GM12878 (cell line): ENCODE measurements at regions not wholly inside any gene's neighbourhood (a gene's known extent, or its start where the extent isn't known, plus 50 kb on each side); places are given as distances from the start of the nearest gene placed in this dataset.

Source experiments
- ATAC-seq: fragments of 200-7000 bp; cut with Tn5 transposase; 3 replicates; pipeline ENCODE4 v1.9.1; 2020; ENCODE audit warnings: mild to moderate bottlenecking, moderate library complexity
- BruUV-seq: library from RNA; stranded (reverse); fragments of 400-500 nt; replicated peaks from 2 replicates; lab custom pipeline; 2021; lab: Mats Ljungman, UMichigan
- CTCF ChIA-PET: fragments of 300-600 bp; sonication (Branson Sonifier 250); formaldehyde crosslinking; extraction: SDS; loops from one replicate; lab custom pipeline; 2021; ENCODE audit warnings: inconsistent platforms; lab: Yijun Ruan, JAX
- POLR2A ChIA-PET: fragments of 350-600 bp; formaldehyde crosslinking; extraction: SDS; loops from one replicate; lab custom pipeline; 2021; ENCODE audit warnings: inconsistent platforms; lab: Charles Lee
- RAD21 ChIA-PET: fragments of 300-600 bp; sonication (Branson Sonifier 250); formaldehyde crosslinking; loops from one replicate; lab custom pipeline; 2023; ENCODE audit warnings: antibody characterized with exemption; ENCODE audit not compliant: unreplicated experiment; lab: Charles Lee
- SMC1A ChIA-PET: fragments of 300-600 bp; sonication (Branson Sonifier 250); formaldehyde crosslinking; loops from one replicate; lab custom pipeline; 2023; ENCODE audit not compliant: unreplicated experiment, uncharacterized antibody; lab: Charles Lee
- DNase-seq: peaks from one replicate; pipeline ENCODE4 v3.0.0-alpha.2; 2011; ENCODE audit warnings: low read depth, low spot score
- FAIRE-seq: peaks from 3 replicates; lab custom pipeline; 2011; peaks lifted over from hg19 to GRCh38; lab: Jason Lieb, UNC
- H2AFZ ChIP-seq: 2 replicates; pipeline ENCODE4 v1.6.0; 2011; ENCODE audit warnings: low read depth, low read length, control low read depth; ENCODE audit not compliant: control insufficient read depth
- H3K27ac ChIP-seq: 2 replicates; pipeline ENCODE4 v1.5.1; 2011; ENCODE audit warnings: control low read depth; ENCODE audit not compliant: control insufficient read depth, insufficient read depth
- H3K27me3 ChIP-seq, 2 experiments: replicated peaks in 1 of 2; 2 replicates each; pipeline versions ENCODE4 v1.6.0 to v1.6.1; 2011; ENCODE audit warnings: low read length in 1 of 2; ENCODE audit not compliant: control insufficient read depth in 2 of 2, insufficient read depth in 2 of 2
- H3K36me3 ChIP-seq, 2 experiments: 2 replicates each; pipeline ENCODE4 v1.5.1; 2011; ENCODE audit warnings: low read length in 1 of 2; ENCODE audit not compliant: control insufficient read depth in 2 of 2, insufficient read depth in 2 of 2
- H3K4me1 ChIP-seq: 2 replicates; pipeline ENCODE4 v1.6.1; 2011; ENCODE audit warnings: mild to moderate bottlenecking, low read length, moderate library complexity, mixed read lengths; ENCODE audit not compliant: control insufficient read depth, insufficient read depth
- H3K4me2 ChIP-seq: 2 replicates; pipeline ENCODE4 v1.6.0; 2011; ENCODE audit warnings: control low read depth; ENCODE audit not compliant: control insufficient read depth, insufficient read depth
- H3K4me3 ChIP-seq: fragments of 200-600 bp; sonication (generic); 2 replicates; pipeline ENCODE4 v1.5.1; 2016
- H3K79me2 ChIP-seq: 2 replicates; pipeline ENCODE4 v1.6.0; 2011; ENCODE audit warnings: low read length; ENCODE audit not compliant: control insufficient read depth, insufficient read depth
- H3K9ac ChIP-seq: 2 replicates; pipeline ENCODE4 v1.8.0; 2011; ENCODE audit warnings: low read length, control low read depth, mixed read lengths; ENCODE audit not compliant: control insufficient read depth, insufficient read depth
- H3K9me3 ChIP-seq: replicated peaks from 3 replicates; pipeline ENCODE4 v1.5.1; 2011; ENCODE audit warnings: mild to moderate bottlenecking, low read length; ENCODE audit not compliant: control insufficient read depth, insufficient read depth
- H4K20me1 ChIP-seq: 2 replicates; pipeline ENCODE4 v1.6.0; 2011; ENCODE audit not compliant: control insufficient read depth, insufficient read depth
- ELK1 ChIP-seq: IDR thresholded peaks from 2 replicates; pipeline ENCODE4 v1.6.1; 2012; ENCODE audit warnings: low read depth, low read length, improper control_type of control experiment
- FOXK2 ChIP-seq: fragments of 450-650 bp; IDR thresholded peaks from 2 replicates; pipeline ENCODE4 v1.6.1; 2017; ENCODE audit warnings: mild to moderate bottlenecking, moderate library complexity
- NFIC ChIP-seq: IDR thresholded peaks from 2 replicates; pipeline ENCODE4 v1.6.1; 2012; ENCODE audit warnings: low read depth, mild to moderate bottlenecking, inconsistent platforms, low read length, moderate library complexity
- NFYB ChIP-seq: IDR thresholded peaks from 2 replicates; pipeline ENCODE4 v1.6.1; 2011; ENCODE audit warnings: low read depth, mild to moderate bottlenecking, low read length, improper control_type of control experiment, moderate library complexity; ENCODE audit not compliant: insufficient read depth
- SKIL ChIP-seq: fragments of 450-650 bp; IDR thresholded peaks from 2 replicates; pipeline ENCODE4 v1.6.1; 2017; ENCODE audit warnings: mild to moderate bottlenecking, low read depth, inconsistent platforms; ENCODE audit not compliant: poor library complexity, severe bottlenecking
- YY1 ChIP-seq: IDR thresholded peaks from 2 replicates; pipeline ENCODE4 v1.6.1; 2011; ENCODE audit warnings: low read depth, mild to moderate bottlenecking, low read length
- WGBS: methylation state at CpG from one replicate; pipeline ENCODE4 v1.1.6; 2016; ENCODE audit warnings: low lambda C conversion rate; ENCODE audit not compliant: insufficient replicate concordance, insufficient coverage; ENCODE audit errors: missing lambda C conversion rate; 5-methylcytosine and 5-hydroxymethylcytosine counted together
- in situ Hi-C: fragments of 300-500 bp; cut with MboI; formaldehyde crosslinking; loops from 9 replicates; pipeline ENCODE4 v1.14.3; 2018; ENCODE audit warnings: mixed read lengths
- intact Hi-C: fragments of 100-400 bp; cut with micrococcal nuclease; formaldehyde crosslinking; loops from one replicate; pipeline ENCODE4 v1.14.2; 2022; ENCODE audit not compliant: unreplicated experiment

GRCh38 chr3:182303169-182303568, 490.1 kb upstream of the ATP11B start:
- WGBS: 0% methylated on average over 1 of the region's 1 CpG
- intact Hi-C loops (no loop called here), in situ Hi-C loops (no loop called here)
- no peak overlapping the region for H3K4me3 ChIP-seq
- no peak for ATAC-seq
- no peak overlapping the region for H3K27ac ChIP-seq
- H4K20me1 ChIP-seq: no peaks in the 10 kb centered on the region; the same call in 1 of the 2 replicates
- H2AFZ ChIP-seq: no peak overlapping the region
- H3K4me2 ChIP-seq: no peak overlapping the region
- H3K9me3 ChIP-seq: no peaks in the 10 kb centered on the region
- H3K4me1 ChIP-seq: no peaks in the 10 kb centered on the region
- ChIA-PET CTCF (no interaction called here), SMC1A (no interaction called here), RAD21 (no interaction called here), POLR2A (no interaction called here)
- no peak overlapping the region for H3K9ac ChIP-seq
- no peak for FAIRE-seq
- no peaks in the 10 kb centered on the region for H3K79me2 ChIP-seq
- no peak for TF ChIP-seq SKIL
- no peak for TF ChIP-seq NFYB
- no peak for TF ChIP-seq FOXK2
- no peak for TF ChIP-seq ELK1
- TF ChIP-seq YY1: no peak
- TF ChIP-seq NFIC: no peak
- BruUV-seq: no TSS peak
- no peak for DNase-seq
- H3K36me3 ChIP-seq: no peaks in the 10 kb centered on the region
- H3K27me3 ChIP-seq: no peaks in the 10 kb centered on the region
